LNCaP clone FGC (cell line): ENCODE measurements at regions not wholly inside any gene's neighbourhood (a gene's known extent, or its start where the extent isn't known, plus 50 kb on each side); places are given as distances from the start of the nearest gene placed in this dataset.

Experiments used
- DNase-seq: peaks from one replicate; pipeline ENCODE4 v3.0.0-alpha.2; 2011; ENCODE audit warnings: low read depth
- H3K4me3 ChIP-seq: 2 replicates; pipeline ENCODE4 v1.5.1; 2011; ENCODE audit warnings: mild to moderate bottlenecking, low read depth, low read length, control low read depth
- TF ChIP-seq, protein P1 (sequence below): IDR thresholded peaks from 2 replicates; pipeline ENCODE4 v1.5.1; 2012; ENCODE audit warnings: mild to moderate bottlenecking; ENCODE audit not compliant: control insufficient read depth, insufficient read depth; ENCODE audit errors: extremely low read depth

DNA sequence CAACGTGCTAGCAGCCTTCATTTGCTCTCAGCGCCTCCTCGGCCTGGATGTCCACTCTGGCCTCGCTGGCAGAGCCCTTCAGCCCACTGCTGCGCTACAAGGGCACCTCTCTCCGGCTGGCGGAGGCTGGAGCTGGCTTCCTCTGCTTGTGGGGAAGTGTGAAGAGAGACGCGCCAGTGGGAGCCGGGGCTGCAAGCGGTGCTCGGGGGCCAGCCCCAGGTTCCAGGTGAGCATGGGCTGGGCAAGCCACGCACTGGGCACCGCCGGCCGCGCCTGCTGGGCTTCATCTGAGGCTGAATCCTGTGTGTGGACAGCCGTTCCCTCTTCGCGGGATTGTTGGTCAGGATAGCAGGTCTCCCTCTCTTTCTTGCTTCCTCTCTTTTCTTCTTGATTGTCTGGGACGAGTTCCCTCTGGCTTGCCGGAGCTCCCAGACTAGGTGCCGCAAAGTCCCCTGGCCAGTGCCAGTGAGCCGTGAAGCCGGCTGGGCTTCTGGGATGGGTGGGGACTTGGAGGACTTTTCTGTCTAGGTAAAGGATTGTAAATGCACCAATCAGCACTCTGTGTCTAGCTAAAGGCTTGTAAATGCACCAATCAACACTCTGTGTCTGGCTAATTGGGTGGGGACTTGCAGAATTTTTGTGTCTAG is 165.0 kb downstream of the HEPH start:
- H3K4me3 ChIP-seq, result no peak overlapping the region
- TF ChIP-seq, protein P1, sequence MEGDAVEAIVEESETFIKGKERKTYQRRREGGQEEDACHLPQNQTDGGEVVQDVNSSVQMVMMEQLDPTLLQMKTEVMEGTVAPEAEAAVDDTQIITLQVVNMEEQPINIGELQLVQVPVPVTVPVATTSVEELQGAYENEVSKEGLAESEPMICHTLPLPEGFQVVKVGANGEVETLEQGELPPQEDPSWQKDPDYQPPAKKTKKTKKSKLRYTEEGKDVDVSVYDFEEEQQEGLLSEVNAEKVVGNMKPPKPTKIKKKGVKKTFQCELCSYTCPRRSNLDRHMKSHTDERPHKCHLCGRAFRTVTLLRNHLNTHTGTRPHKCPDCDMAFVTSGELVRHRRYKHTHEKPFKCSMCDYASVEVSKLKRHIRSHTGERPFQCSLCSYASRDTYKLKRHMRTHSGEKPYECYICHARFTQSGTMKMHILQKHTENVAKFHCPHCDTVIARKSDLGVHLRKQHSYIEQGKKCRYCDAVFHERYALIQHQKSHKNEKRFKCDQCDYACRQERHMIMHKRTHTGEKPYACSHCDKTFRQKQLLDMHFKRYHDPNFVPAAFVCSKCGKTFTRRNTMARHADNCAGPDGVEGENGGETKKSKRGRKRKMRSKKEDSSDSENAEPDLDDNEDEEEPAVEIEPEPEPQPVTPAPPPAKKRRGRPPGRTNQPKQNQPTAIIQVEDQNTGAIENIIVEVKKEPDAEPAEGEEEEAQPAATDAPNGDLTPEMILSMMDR, result no peak
- DNase-seq, result no peak

DNA sequence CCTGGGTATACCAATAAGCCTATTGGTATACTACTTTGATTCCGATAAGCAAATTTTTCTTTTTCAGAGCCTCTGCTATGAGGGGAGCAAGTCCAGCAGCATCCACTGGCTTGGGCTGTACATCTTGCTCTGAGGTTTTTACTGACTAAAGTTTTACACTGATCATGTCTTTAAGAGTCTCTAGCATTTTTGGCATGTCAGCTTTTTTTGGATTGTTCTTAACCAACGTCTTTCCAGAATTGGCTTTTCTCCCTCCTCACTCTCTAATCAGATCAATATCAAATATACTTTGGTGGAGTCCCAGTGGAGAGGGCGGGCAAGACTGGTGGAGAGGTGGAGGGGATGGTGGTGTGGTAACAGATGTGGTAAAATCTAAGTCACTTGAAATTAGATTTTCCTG is 196.8 kb downstream of the HEPH start:
- no peak for DNase-seq
- no peak overlapping the region for H3K4me3 ChIP-seq
- TF ChIP-seq, protein P1, result no peak

DNA sequence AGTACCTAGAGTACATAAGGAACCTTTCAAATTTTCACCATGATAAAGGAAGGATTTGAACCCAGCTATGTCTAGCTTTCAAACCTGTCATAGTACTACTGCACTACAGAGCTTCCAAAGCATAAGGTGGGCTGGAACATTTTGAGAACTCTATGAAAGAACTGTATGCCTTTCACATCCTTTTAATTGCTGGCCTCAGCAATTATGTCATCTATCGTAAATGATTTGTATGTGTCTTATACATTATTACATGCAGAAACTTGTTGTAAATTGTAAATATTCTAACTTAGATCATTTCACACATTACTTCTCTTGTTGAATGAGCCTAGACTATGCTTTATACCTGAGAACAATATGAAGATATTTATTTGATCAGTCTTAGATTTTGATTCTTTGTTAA is 220.7 kb downstream of the HEPH start:
- TF ChIP-seq, protein P1, result no peak
- no peak for DNase-seq
- H3K4me3 ChIP-seq, result no peak overlapping the region

DNA sequence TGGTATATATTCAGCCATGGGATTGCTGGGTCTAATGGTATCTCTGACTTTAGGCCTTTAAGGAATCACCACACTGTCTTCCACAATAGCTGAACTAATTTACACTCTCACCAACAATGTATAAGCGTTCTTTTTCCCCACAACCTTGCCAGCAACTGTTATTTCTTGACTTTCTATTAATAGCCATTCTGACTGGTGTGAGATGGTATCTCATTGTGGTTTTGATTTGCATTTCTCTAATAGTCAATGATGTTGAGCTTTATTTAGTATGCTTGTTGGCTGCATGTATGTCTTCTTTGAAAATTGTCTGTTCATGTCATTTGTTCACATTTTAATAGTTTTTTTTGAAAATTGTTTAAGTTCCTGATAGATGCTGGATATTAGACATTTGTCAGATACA is 235.2 kb downstream of the HEPH start:
- TF ChIP-seq, protein P1, result no peak
- no peak for DNase-seq
- no peak overlapping the region for H3K4me3 ChIP-seq

DNA sequence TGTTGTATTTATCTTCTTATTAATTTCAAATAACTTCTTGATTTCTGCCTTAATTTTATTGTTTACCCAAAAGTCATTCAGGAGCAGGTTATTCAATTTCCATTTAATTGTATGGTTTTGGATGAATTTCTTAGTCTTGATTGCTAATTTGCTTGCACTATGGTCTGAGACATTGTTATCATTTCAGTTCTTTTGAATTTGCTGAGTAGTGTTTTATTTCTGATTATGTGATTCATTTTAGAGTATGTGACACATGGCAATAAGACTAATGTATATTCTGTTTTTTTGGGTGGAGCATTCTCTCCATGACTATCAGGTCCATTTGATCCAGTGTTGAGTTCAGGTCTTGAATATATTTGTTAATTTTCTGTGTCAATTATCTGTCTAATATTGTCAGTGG is 236.7 kb downstream of the EDA2R start:
- TF ChIP-seq, protein P1, result no peak
- no peak overlapping the region for H3K4me3 ChIP-seq
- no peak for DNase-seq

DNA sequence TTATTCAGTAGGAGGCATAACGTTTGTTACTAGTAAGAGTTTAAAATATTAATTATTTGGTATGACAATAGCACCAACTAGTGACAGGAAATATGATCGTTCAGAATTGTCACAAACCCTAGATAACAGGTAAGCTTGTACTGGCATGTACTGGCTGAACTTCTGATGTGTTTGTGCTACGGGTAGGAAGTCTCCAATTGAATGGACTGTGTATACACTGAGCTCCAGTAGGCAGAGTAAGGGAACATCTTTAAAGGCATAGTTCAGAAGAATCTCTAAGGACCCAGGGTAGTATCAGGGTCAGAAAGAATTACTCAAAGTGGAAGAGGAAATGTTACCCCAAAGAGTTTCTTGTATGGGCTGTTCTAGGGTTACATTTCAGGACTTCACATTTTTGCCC is 230.4 kb downstream of the EDA2R start:
- no peak overlapping the region for H3K4me3 ChIP-seq
- DNase-seq, result peak; percentile 10
- TF ChIP-seq, protein P1, result peak; percentile 42

DNA sequence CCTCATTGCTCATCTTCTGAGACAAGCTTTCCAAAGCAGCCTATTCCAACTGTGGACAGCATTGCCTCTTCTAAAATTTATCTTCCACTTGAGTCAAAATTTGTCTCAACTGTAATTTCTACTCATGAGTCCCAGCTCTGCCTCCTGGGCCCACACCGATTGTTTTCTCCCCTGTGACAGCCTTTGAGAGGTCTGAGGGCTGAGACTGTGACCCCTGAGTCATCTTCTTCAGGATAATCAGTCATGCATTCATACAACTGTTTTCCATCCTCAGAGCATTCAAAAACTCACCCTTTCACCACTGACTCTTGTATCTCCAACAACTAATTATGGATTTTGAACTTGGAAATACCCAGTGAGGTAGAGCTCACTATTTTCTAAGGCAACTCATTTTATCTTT is 228.1 kb downstream of the EDA2R start:
- DNase-seq, result no peak
- TF ChIP-seq, protein P1, result no peak
- no peak overlapping the region for H3K4me3 ChIP-seq
